Lung (tissue), 11 donors: ENCODE measurements at regions not wholly inside any gene's neighbourhood (a gene's known extent, or its start where the extent isn't known, plus 50 kb on each side); places are given as distances from the start of the nearest gene placed in this dataset.

Experiments
- ATAC-seq: fragments of 200-7000 bp; cut with Tn5 transposase; one replicate; pipeline ENCODE4 v1.9.1; 2020; ENCODE audit warnings: moderate number of reproducible peaks; ENCODE audit not compliant: insufficient read depth, low FRiP score
- DNase-seq, 3 donors: peaks; one replicate each; pipeline ENCODE4 v3.0.0-alpha.2; 2013 to 2017
- H3K27ac ChIP-seq, 2 donors: one replicate each; pipeline ENCODE4 v1.5.1; 2013; ENCODE audit warnings: mild to moderate bottlenecking in 2 of 2, moderate library complexity in 2 of 2, control low read depth in 1 of 2, inconsistent platforms in 1 of 2, low read depth in 1 of 2, low read length in 1 of 2
- H3K27me3 ChIP-seq, 3 donors: one replicate each; pipeline ENCODE4 v1.5.1; 2013; ENCODE audit warnings: low read length in 2 of 3; ENCODE audit not compliant: control insufficient read depth in 3 of 3, insufficient read depth in 3 of 3
- H3K36me3 ChIP-seq, 4 donors: one replicate each; pipeline ENCODE4 v1.5.1; 2013; ENCODE audit warnings: low read length in 4 of 4, mild to moderate bottlenecking in 1 of 4, moderate library complexity in 1 of 4; ENCODE audit not compliant: control insufficient read depth in 4 of 4, insufficient read depth in 4 of 4
- H3K4me1 ChIP-seq, 5 donors: one replicate each; pipeline ENCODE4 v1.5.1; 2013; ENCODE audit warnings: low read length in 5 of 5, mild to moderate bottlenecking in 2 of 5, moderate library complexity in 1 of 5; ENCODE audit not compliant: control insufficient read depth in 5 of 5, insufficient read depth in 5 of 5
- H3K4me3 ChIP-seq: one replicate; pipeline ENCODE4 v1.5.1; 2013; ENCODE audit warnings: mild to moderate bottlenecking, control low read depth, moderate library complexity
- H3K9ac ChIP-seq, 2 donors: one replicate each; pipeline ENCODE4 v1.5.1; 2013; ENCODE audit warnings: low read length in 2 of 2, control low read depth in 1 of 2; ENCODE audit not compliant: insufficient read depth in 1 of 2
- H3K9me3 ChIP-seq, 4 donors: one replicate each; pipeline ENCODE4 v1.5.1; 2013; ENCODE audit warnings: low read length in 3 of 4, mild to moderate bottlenecking in 1 of 4, moderate library complexity in 1 of 4; ENCODE audit not compliant: control insufficient read depth in 4 of 4, insufficient read depth in 3 of 4
- WGBS, 2 donors: extraction: QIAGEN DNeasy Blood & Tissue Kit; methylation state at CpG; one replicate each; pipeline ENCODE4 v1.1.7; 2013; 5-methylcytosine and 5-hydroxymethylcytosine counted together
- TF ChIP-seq, protein P1 (sequence below): IDR thresholded peaks from 2 replicates; pipeline ENCODE4 v1.5.1; 2012; ENCODE audit warnings: mild to moderate bottlenecking; ENCODE audit errors: control extremely low read depth, extremely low read depth
- donor health status: control.
- donor health status: control.
- donor health status: Bipolar disorder and iron deficiency.
- donor health status: healthy.
- donor health status: DM: yes; HTN: yes; CAD: no.

DNA sequence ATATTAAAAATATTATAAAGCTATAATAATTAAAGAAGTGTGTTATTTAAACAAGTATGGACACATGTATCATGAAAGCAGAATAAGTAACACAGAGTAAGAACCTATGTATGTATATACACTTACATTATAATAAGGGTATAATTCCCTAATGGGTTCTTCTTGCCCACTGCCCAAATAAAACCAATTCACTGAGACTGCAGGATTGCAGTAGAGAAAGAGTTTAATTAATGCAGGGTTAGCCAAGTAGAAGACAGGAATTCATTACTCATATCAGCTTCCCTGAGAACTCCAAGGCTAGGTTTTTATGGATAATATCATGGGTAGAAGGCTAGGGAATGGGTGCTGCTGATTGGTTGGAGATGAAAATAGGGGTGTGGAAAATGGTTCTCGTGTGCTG is 53.8 kb upstream of the SAMD3 start:
- Histone ChIP-seq H3K9ac (no peak overlapping the region), H3K27ac (no peak overlapping the region), H3K9me3 (peaks cover 0 to 21% (median 8%) of the 10 kb centered on the region in 4 donors), H3K4me3 (no peak overlapping the region), H3K27me3 (no peaks in the 10 kb centered on the region), H3K4me1 (no peaks in the 10 kb centered on the region), H3K36me3 (no peaks in the 10 kb centered on the region)
- WGBS, 2 donors = 86 to 95% methylated on average over 1 of the region's 1 CpG
- no peak for DNase-seq
- TF ChIP-seq, protein P1, sequence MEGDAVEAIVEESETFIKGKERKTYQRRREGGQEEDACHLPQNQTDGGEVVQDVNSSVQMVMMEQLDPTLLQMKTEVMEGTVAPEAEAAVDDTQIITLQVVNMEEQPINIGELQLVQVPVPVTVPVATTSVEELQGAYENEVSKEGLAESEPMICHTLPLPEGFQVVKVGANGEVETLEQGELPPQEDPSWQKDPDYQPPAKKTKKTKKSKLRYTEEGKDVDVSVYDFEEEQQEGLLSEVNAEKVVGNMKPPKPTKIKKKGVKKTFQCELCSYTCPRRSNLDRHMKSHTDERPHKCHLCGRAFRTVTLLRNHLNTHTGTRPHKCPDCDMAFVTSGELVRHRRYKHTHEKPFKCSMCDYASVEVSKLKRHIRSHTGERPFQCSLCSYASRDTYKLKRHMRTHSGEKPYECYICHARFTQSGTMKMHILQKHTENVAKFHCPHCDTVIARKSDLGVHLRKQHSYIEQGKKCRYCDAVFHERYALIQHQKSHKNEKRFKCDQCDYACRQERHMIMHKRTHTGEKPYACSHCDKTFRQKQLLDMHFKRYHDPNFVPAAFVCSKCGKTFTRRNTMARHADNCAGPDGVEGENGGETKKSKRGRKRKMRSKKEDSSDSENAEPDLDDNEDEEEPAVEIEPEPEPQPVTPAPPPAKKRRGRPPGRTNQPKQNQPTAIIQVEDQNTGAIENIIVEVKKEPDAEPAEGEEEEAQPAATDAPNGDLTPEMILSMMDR = no peak
- no peak for ATAC-seq

- no peaks in the 10 kb centered on the region for H3K27me3 ChIP-seq
- H3K27ac ChIP-seq = no peak overlapping the region
- WGBS, 2 donors = 94 to 95% methylated on average over 1 of the region's 1 CpG
- no peak for ATAC-seq
- H3K9ac ChIP-seq = no peak overlapping the region
- no peak overlapping the region for H3K4me3 ChIP-seq
- H3K4me1 ChIP-seq = no peaks in the 10 kb centered on the region
- no peaks in the 10 kb centered on the region for H3K36me3 ChIP-seq
- DNase-seq = no peak
- TF ChIP-seq, protein P1 = no peak
- peaks cover 0 to 21% (median 9%) of the 10 kb centered on the region in 4 donors for H3K9me3 ChIP-seq
Observed at GRCh38 chr6:130274007-130274406, 51.3 kb upstream of the SAMD3 start.
